WTC11 (cell line): ENCODE measurements at regions not wholly inside any gene's neighbourhood (a gene's known extent, or its start where the extent isn't known, plus 50 kb on each side); places are given as distances from the start of the nearest gene placed in this dataset.

Source experiments
- ATAC-seq: fragments of 200-7000 bp; cut with Tn5 transposase; 2 replicates; pipeline ENCODE4 v1.10.0; 2021; ENCODE audit warnings: mild to moderate bottlenecking, moderate library complexity
- CTCF ChIA-PET: fragments of 300-600 bp; sonication (Branson Sonifier 250); formaldehyde crosslinking; loops from one replicate; lab custom pipeline; 2021; ENCODE audit warnings: antibody characterized with exemption; lab: Charles Lee
- POLR2A ChIA-PET: fragments of 350-600 bp; sonication (Branson Sonifier 250); formaldehyde crosslinking; loops from one replicate; lab custom pipeline; 2021; ENCODE audit warnings: antibody characterized with exemption; lab: Charles Lee
- DNase-seq: peaks from one replicate; pipeline ENCODE4 v3.0.0; 2021; ENCODE audit warnings: low spot score
- H3K27ac Mint-ChIP-seq: 2 replicates; pipeline ENCODE4 v1.8.0; 2021; ENCODE audit warnings: mixed read lengths
- H3K27me3 Mint-ChIP-seq: 2 replicates; pipeline ENCODE4 v1.8.0; 2021; ENCODE audit warnings: low read depth, mild to moderate bottlenecking, moderate library complexity, mixed read lengths
- H3K36me3 Mint-ChIP-seq: 2 replicates; pipeline ENCODE4 v1.8.0; 2021; ENCODE audit warnings: mixed read lengths
- H3K4me1 Mint-ChIP-seq: 2 replicates; pipeline ENCODE4 v1.8.0; 2022; ENCODE audit warnings: mixed read lengths
- H3K4me3 Mint-ChIP-seq: 2 replicates; pipeline ENCODE4 v1.8.0; 2021; ENCODE audit warnings: mild to moderate bottlenecking, moderate library complexity, mixed read lengths
- H3K9me3 Mint-ChIP-seq: 2 replicates; pipeline ENCODE4 v1.8.0; 2021; ENCODE audit warnings: mixed read lengths
- ATF1 ChIP-seq: sonication (generic); formaldehyde crosslinking; IDR thresholded peaks from 2 replicates; pipeline ENCODE4 v1.8.1; 2023; ENCODE audit warnings: mild to moderate bottlenecking, moderate library complexity, missing genetic modification reagents
- CREB1 ChIP-seq: sonication (generic); formaldehyde crosslinking; IDR thresholded peaks from 2 replicates; pipeline ENCODE4 v1.8.0; 2023; ENCODE audit warnings: mild to moderate bottlenecking, missing genetic modification reagents
- ELF4 ChIP-seq: sonication (generic); formaldehyde crosslinking; IDR thresholded peaks from 2 replicates; pipeline ENCODE4 v1.8.1; 2022; ENCODE audit warnings: low read depth, mild to moderate bottlenecking, moderate library complexity, missing genetic modification reagents
- ETV6 ChIP-seq: sonication (generic); formaldehyde crosslinking; IDR thresholded peaks from 2 replicates; pipeline ENCODE4 v1.8.1; 2022; ENCODE audit warnings: mild to moderate bottlenecking, missing genetic modification reagents
- GRHL2 ChIP-seq: fragments of 250-450 bp; sonication (Bioruptor Pico); IDR thresholded peaks from 2 replicates; pipeline ENCODE4 v1.8.0; 2022; ENCODE audit warnings: mild to moderate bottlenecking, moderate library complexity; ENCODE audit not compliant: insufficient replicate concordance, severe bottlenecking
- JAZF1 ChIP-seq: fragments of 250-450 bp; sonication (Bioruptor Pico); IDR thresholded peaks from 2 replicates; pipeline ENCODE4 v1.9.0; 2021; ENCODE audit warnings: moderate library complexity, mild to moderate bottlenecking, inconsistent platforms
- KAT7 ChIP-seq: sonication (generic); formaldehyde crosslinking; IDR thresholded peaks from 2 replicates; pipeline ENCODE4 v1.8.1; 2023; ENCODE audit warnings: missing genetic modification reagents, mild to moderate bottlenecking, borderline replicate concordance
- MXD4 ChIP-seq: fragments of 250-450 bp; sonication (Bioruptor Pico); IDR thresholded peaks from 2 replicates; pipeline ENCODE4 v1.8.0; 2021; ENCODE audit warnings: mild to moderate bottlenecking, moderate library complexity, borderline replicate concordance
- NR3C1 ChIP-seq: sonication (generic); formaldehyde crosslinking; conservative IDR thresholded peaks from 2 replicates; pipeline ENCODE4 v1.8.1; 2023; ENCODE audit warnings: low read depth, mild to moderate bottlenecking, missing genetic modification reagents
- OVOL2 ChIP-seq: fragments of 250-450 bp; sonication (Bioruptor Pico); IDR thresholded peaks from 2 replicates; pipeline ENCODE4 v1.9.0; 2021; ENCODE audit warnings: mild to moderate bottlenecking, borderline replicate concordance
- PRRX2 ChIP-seq: fragments of 250-450 bp; sonication (Bioruptor Pico); IDR thresholded peaks from 2 replicates; pipeline ENCODE4 v1.8.0; 2021; ENCODE audit warnings: mild to moderate bottlenecking
- SMAD3 ChIP-seq: sonication (generic); formaldehyde crosslinking; IDR thresholded peaks from 2 replicates; pipeline ENCODE4 v1.8.0; 2022; ENCODE audit warnings: missing genetic modification reagents, mild to moderate bottlenecking, borderline replicate concordance
- SOX15 ChIP-seq: fragments of 250-450 bp; sonication (Bioruptor Pico); IDR thresholded peaks from 2 replicates; pipeline ENCODE4 v1.9.0; 2021; ENCODE audit warnings: mild to moderate bottlenecking
- TEAD4 ChIP-seq: sonication (generic); formaldehyde crosslinking; IDR thresholded peaks from 2 replicates; pipeline ENCODE4 v1.8.0; 2022; ENCODE audit warnings: mild to moderate bottlenecking, missing genetic modification reagents
- TP53 ChIP-seq: sonication (generic); formaldehyde crosslinking; IDR thresholded peaks from 2 replicates; pipeline ENCODE4 v1.8.1; 2023; ENCODE audit warnings: mild to moderate bottlenecking, missing genetic modification reagents
- ZNF317 ChIP-seq: sonication (generic); formaldehyde crosslinking; IDR thresholded peaks from 2 replicates; pipeline ENCODE4 v1.8.1; 2023; ENCODE audit warnings: low read depth, mild to moderate bottlenecking, moderate library complexity, missing genetic modification reagents, borderline replicate concordance
- TF ChIP-seq, protein P1 (sequence below): fragments of 250-450 bp; sonication (Bioruptor Pico); IDR thresholded peaks from 2 replicates; pipeline ENCODE4 v1.8.0; 2021; ENCODE audit warnings: mild to moderate bottlenecking
- TF ChIP-seq, protein P2 (sequence below): sonication (generic); formaldehyde crosslinking; IDR thresholded peaks from 2 replicates; pipeline ENCODE4 v1.8.0; 2023; ENCODE audit warnings: missing genetic modification reagents, mild to moderate bottlenecking, borderline replicate concordance
- TF ChIP-seq, protein P3 (sequence below): sonication (generic); formaldehyde crosslinking; IDR thresholded peaks from 2 replicates; pipeline ENCODE4 v1.8.0; 2022; ENCODE audit warnings: mild to moderate bottlenecking, missing genetic modification reagents
- TF ChIP-seq, protein P4 (sequence below): sonication (generic); formaldehyde crosslinking; IDR thresholded peaks from 2 replicates; pipeline ENCODE4 v1.8.1; 2023; ENCODE audit warnings: mild to moderate bottlenecking, missing genetic modification reagents

DNA sequence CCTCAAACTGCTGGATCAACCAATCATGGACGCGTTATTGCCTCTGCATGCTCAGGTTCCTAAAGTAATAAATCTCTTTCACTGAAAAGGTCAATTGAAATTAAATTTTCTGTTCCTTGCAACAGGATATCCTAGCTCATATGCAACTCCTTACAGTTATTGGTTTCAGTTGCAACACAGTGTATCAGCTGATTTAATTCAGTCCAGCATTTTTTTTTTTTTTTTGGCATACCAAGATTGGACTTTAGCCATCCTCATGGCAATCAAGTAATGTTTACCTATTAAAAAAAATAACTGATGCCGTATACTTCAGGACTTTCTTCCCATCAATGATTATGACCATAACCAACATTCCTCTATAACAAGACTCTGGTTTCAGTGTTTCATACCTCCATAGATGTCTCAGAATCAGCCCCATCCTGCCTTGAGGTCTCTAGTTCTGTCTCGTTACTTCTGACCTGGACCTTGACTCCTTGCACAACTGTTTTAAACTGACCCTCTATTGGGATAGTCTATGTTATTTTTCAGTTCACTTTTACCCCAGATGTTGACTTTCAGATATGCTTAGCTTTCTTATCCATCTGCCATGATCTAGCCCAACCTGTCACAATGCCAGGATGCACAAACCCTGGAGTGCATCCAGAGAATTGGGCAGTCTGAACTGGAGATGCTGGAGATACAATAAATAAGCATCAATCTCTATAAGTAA lies 265.0 kb upstream of the GADL1 start:
- Mint-ChIP-seq H3K27me3 (no peaks in the 10 kb centered on the region), H3K27ac (no peak overlapping the region), H3K36me3 (no peaks in the 10 kb centered on the region), H3K4me1 (no peaks in the 10 kb centered on the region), H3K9me3 (no peaks in the 10 kb centered on the region), H3K4me3 (no peak overlapping the region)
- CTCF ChIA-PET = interaction anchor here (0.6 kb wide), 1 partner anchor 989 kb away, joined by 3 read pairs; no protein-coding TSS in a partner anchor
- DNase-seq (no peak), ATAC-seq (no peak)
- POLR2A ChIA-PET = no interaction called here
- no peak for TF ChIP-seq PRRX2 (CRISPR knock-in tag)
- TF ChIP-seq, protein P1, sequence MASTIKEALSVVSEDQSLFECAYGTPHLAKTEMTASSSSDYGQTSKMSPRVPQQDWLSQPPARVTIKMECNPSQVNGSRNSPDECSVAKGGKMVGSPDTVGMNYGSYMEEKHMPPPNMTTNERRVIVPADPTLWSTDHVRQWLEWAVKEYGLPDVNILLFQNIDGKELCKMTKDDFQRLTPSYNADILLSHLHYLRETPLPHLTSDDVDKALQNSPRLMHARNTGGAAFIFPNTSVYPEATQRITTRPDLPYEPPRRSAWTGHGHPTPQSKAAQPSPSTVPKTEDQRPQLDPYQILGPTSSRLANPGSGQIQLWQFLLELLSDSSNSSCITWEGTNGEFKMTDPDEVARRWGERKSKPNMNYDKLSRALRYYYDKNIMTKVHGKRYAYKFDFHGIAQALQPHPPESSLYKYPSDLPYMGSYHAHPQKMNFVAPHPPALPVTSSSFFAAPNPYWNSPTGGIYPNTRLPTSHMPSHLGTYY (CRISPR knock-in tag) = no peak
- TF ChIP-seq JAZF1 (CRISPR knock-in tag) = no peak
- TF ChIP-seq ETV6 (CRISPR knock-in tag) = no peak
- TF ChIP-seq, protein P2, sequence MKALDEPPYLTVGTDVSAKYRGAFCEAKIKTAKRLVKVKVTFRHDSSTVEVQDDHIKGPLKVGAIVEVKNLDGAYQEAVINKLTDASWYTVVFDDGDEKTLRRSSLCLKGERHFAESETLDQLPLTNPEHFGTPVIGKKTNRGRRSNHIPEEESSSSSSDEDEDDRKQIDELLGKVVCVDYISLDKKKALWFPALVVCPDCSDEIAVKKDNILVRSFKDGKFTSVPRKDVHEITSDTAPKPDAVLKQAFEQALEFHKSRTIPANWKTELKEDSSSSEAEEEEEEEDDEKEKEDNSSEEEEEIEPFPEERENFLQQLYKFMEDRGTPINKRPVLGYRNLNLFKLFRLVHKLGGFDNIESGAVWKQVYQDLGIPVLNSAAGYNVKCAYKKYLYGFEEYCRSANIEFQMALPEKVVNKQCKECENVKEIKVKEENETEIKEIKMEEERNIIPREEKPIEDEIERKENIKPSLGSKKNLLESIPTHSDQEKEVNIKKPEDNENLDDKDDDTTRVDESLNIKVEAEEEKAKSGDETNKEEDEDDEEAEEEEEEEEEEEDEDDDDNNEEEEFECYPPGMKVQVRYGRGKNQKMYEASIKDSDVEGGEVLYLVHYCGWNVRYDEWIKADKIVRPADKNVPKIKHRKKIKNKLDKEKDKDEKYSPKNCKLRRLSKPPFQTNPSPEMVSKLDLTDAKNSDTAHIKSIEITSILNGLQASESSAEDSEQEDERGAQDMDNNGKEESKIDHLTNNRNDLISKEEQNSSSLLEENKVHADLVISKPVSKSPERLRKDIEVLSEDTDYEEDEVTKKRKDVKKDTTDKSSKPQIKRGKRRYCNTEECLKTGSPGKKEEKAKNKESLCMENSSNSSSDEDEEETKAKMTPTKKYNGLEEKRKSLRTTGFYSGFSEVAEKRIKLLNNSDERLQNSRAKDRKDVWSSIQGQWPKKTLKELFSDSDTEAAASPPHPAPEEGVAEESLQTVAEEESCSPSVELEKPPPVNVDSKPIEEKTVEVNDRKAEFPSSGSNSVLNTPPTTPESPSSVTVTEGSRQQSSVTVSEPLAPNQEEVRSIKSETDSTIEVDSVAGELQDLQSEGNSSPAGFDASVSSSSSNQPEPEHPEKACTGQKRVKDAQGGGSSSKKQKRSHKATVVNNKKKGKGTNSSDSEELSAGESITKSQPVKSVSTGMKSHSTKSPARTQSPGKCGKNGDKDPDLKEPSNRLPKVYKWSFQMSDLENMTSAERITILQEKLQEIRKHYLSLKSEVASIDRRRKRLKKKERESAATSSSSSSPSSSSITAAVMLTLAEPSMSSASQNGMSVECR (CRISPR knock-in tag) = no peak

DNA sequence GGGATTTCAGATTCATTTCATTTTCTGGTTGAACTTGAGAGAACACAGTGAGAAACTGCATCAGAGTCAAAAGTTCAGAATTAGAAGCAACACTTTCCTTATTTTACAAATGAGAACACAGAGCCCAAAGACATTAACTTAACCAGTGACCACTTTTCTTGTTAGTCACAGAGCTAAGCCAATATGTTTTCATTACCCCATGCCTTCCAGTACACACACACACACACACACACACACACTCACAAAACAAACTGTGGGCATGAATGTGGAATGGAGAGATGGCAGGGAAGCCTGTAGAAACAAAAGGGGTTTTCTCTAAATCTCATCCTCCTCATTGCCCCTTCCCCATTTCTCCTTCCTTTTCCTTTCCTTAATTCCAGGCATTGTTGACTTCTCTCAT lies 267.4 kb upstream of the GADL1 start:
- DNase-seq (no peak), ATAC-seq (no peak)
- H3K4me1 Mint-ChIP-seq = peaks cover 18% of the 10 kb centered on the region
- H3K9me3 Mint-ChIP-seq = no peaks in the 10 kb centered on the region
- no peaks in the 10 kb centered on the region for H3K27me3 Mint-ChIP-seq
- H3K4me3 Mint-ChIP-seq = no peak overlapping the region
- CTCF ChIA-PET = no interaction called here
- POLR2A ChIA-PET = no interaction called here
- no peak overlapping the region for H3K27ac Mint-ChIP-seq
- H3K36me3 Mint-ChIP-seq = no peaks in the 10 kb centered on the region
- TF ChIP-seq ATF1 (CRISPR knock-in tag) (no peak), CREB1 (no peak), SMAD3 (no peak), MXD4 (no peak), ZNF317 (no peak), OVOL2 (CRISPR knock-in tag) (no peak), ELF4 (no peak), TP53 (no peak), NR3C1 (CRISPR knock-in tag) (no peak), KAT7 (CRISPR knock-in tag) (no peak), TEAD4 (CRISPR knock-in tag) (no peak), GRHL2 (no peak), SOX15 (no peak)
- TF ChIP-seq, protein P3, sequence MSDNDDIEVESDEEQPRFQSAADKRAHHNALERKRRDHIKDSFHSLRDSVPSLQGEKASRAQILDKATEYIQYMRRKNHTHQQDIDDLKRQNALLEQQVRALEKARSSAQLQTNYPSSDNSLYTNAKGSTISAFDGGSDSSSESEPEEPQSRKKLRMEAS = no peak
- TF ChIP-seq, protein P4, sequence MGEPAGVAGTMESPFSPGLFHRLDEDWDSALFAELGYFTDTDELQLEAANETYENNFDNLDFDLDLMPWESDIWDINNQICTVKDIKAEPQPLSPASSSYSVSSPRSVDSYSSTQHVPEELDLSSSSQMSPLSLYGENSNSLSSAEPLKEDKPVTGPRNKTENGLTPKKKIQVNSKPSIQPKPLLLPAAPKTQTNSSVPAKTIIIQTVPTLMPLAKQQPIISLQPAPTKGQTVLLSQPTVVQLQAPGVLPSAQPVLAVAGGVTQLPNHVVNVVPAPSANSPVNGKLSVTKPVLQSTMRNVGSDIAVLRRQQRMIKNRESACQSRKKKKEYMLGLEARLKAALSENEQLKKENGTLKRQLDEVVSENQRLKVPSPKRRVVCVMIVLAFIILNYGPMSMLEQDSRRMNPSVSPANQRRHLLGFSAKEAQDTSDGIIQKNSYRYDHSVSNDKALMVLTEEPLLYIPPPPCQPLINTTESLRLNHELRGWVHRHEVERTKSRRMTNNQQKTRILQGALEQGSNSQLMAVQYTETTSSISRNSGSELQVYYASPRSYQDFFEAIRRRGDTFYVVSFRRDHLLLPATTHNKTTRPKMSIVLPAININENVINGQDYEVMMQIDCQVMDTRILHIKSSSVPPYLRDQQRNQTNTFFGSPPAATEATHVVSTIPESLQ (CRISPR knock-in tag) = no peak
